Endodermal cell (in vitro differentiated cells): ENCODE measurements at regions not wholly inside any gene's neighbourhood (a gene's known extent, or its start where the extent isn't known, plus 50 kb on each side); places are given as distances from the start of the nearest gene placed in this dataset.

Experiments used
- DNase-seq: peaks from one replicate; pipeline ENCODE4 v3.0.0-alpha.2; 2017
- H3K27ac ChIP-seq: 2 replicates; pipeline ENCODE4 v1.5.1; 2013; ENCODE audit warnings: mild to moderate bottlenecking, low read depth, low read length, moderate library complexity
- H3K27me3 ChIP-seq: 2 replicates; pipeline ENCODE4 v1.6.1; 2013; ENCODE audit warnings: mild to moderate bottlenecking, low read length, moderate library complexity; ENCODE audit not compliant: insufficient read depth, control insufficient read depth, poor library complexity, severe bottlenecking
- H3K36me3 ChIP-seq: 2 replicates; pipeline ENCODE4 v1.7.0; 2013; ENCODE audit warnings: mild to moderate bottlenecking, low read length, moderate library complexity; ENCODE audit not compliant: control insufficient read depth, insufficient read depth
- H3K4me1 ChIP-seq: one replicate; pipeline ENCODE4 v1.7.0; 2013; ENCODE audit warnings: low read length; ENCODE audit not compliant: control insufficient read depth, insufficient read depth
- H3K4me3 ChIP-seq: 2 replicates; pipeline ENCODE4 v1.5.1; 2013; ENCODE audit warnings: mild to moderate bottlenecking, low read length, moderate library complexity
- H3K9ac ChIP-seq: 2 replicates; pipeline ENCODE4 v1.6.1; 2013; ENCODE audit warnings: mild to moderate bottlenecking, low read length, moderate library complexity; ENCODE audit not compliant: poor library complexity, severe bottlenecking; ENCODE audit errors: extremely low read depth
- H3K9me3 ChIP-seq: 2 replicates; pipeline ENCODE4 v1.6.1; 2013; ENCODE audit warnings: mild to moderate bottlenecking, low read length, moderate library complexity; ENCODE audit not compliant: control insufficient read depth
- H3K27ac Mint-ChIP-seq: 2 replicates; pipeline ENCODE4 v1.8.0; 2020; ENCODE audit warnings: mixed read lengths
- H3K27me3 Mint-ChIP-seq: 2 replicates; pipeline ENCODE4 v1.8.0; 2021; ENCODE audit warnings: mild to moderate bottlenecking, mixed read lengths; ENCODE audit not compliant: insufficient read depth
- H3K36me3 Mint-ChIP-seq: 2 replicates; pipeline ENCODE4 v1.8.0; 2020; ENCODE audit warnings: low read depth, mixed read lengths
- H3K4me1 Mint-ChIP-seq: 2 replicates; pipeline ENCODE4 v1.8.0; 2020; ENCODE audit warnings: mixed read lengths
- H3K4me3 Mint-ChIP-seq: 2 replicates; pipeline ENCODE4 v1.8.0; 2020; ENCODE audit warnings: mild to moderate bottlenecking, moderate library complexity, mixed read lengths
- H3K9me3 Mint-ChIP-seq: 2 replicates; pipeline ENCODE4 v1.8.0; 2020; ENCODE audit warnings: mild to moderate bottlenecking, mixed read lengths
- CTCF ChIP-seq: fragments of 200-600 bp; sonication (generic); conservative IDR thresholded peaks from 2 replicates; pipeline ENCODE4 v1.5.0; 2021; ENCODE audit warnings: antibody characterized with exemption, mild to moderate bottlenecking
- WGBS, 2 experiments: methylation state at CpG; one replicate each; pipeline versions ENCODE4 v1.1.5 to v1.1.7; 2013; ENCODE audit warnings: missing lambda C conversion rate in 2 of 2, mixed read lengths in 1 of 2; ENCODE audit not compliant: insufficient coverage in 1 of 2, insufficient read length in 1 of 2; 5-methylcytosine and 5-hydroxymethylcytosine counted together

GRCh38 chr1:170284016-170284415 is 138.3 kb downstream of the NTMT2 start:
- Histone ChIP-seq H3K9me3 (no peaks in the 10 kb centered on the region), H3K9ac (no peak overlapping the region), H3K4me3 (no peak overlapping the region), H3K4me1 (no peaks in the 10 kb centered on the region), H3K27me3 (no peaks in the 10 kb centered on the region), H3K36me3 (no peaks in the 10 kb centered on the region), H3K27ac (no peak overlapping the region)
- no peaks in the 10 kb centered on the region for H3K36me3 Mint-ChIP-seq
- no peaks in the 10 kb centered on the region for H3K4me1 Mint-ChIP-seq
- no peak for TF ChIP-seq CTCF
- WGBS, 2 experiments = 84 to 95% methylated on average over 2 to 3 of the region's 3 CpGs
- H3K9me3 Mint-ChIP-seq = no peaks in the 10 kb centered on the region
- no peak overlapping the region for H3K4me3 Mint-ChIP-seq
- H3K27me3 Mint-ChIP-seq = no peaks in the 10 kb centered on the region
- H3K27ac Mint-ChIP-seq = no peak overlapping the region
- DNase-seq = no peak

- Mint-ChIP-seq H3K9me3 (no peaks in the 10 kb centered on the region), H3K36me3 (no peaks in the 10 kb centered on the region), H3K4me3 (no peak overlapping the region), H3K27ac (no peak overlapping the region), H3K27me3 (no peaks in the 10 kb centered on the region), H3K4me1 (no peaks in the 10 kb centered on the region)
- Histone ChIP-seq H3K9ac (no peak overlapping the region), H3K9me3 (no peaks in the 10 kb centered on the region), H3K36me3 (no peaks in the 10 kb centered on the region), H3K4me1 (no peaks in the 10 kb centered on the region), H3K4me3 (no peak overlapping the region), H3K27me3 (no peaks in the 10 kb centered on the region), H3K27ac (no peak overlapping the region)
- TF ChIP-seq CTCF = no peak
- DNase-seq = no peak
- 60 to 89% methylated on average over 1 to 7 of the region's 7 CpGs for WGBS, 2 experiments
These were observed 138.8 kb downstream of the NTMT2 start for GRCh38 chr1:170284512-170284911.

- no peak overlapping the region for H3K4me3 Mint-ChIP-seq
- DNase-seq = no peak
- no peak for TF ChIP-seq CTCF
- no peaks in the 10 kb centered on the region for H3K4me1 Mint-ChIP-seq
- no peaks in the 10 kb centered on the region for H3K9me3 Mint-ChIP-seq
- H3K4me1 ChIP-seq = no peaks in the 10 kb centered on the region
- H3K36me3 ChIP-seq = no peaks in the 10 kb centered on the region
- H3K27ac Mint-ChIP-seq = no peak overlapping the region
- no peaks in the 10 kb centered on the region for H3K9me3 ChIP-seq
- no peaks in the 10 kb centered on the region for H3K27me3 Mint-ChIP-seq
- H3K36me3 Mint-ChIP-seq = no peaks in the 10 kb centered on the region
- H3K27me3 ChIP-seq = no peaks in the 10 kb centered on the region
- 87% methylated on average over 5 of the region's 5 CpGs; no CpG with 5 or more reads in 1 of the 2 experiments for WGBS, 2 experiments
- H3K9ac ChIP-seq = no peak overlapping the region
- H3K27ac ChIP-seq = no peak overlapping the region
- H3K4me3 ChIP-seq = no peak overlapping the region
These were observed 139.2 kb downstream of the NTMT2 start for GRCh38 chr1:170284951-170285350.
